IPS-18a (cell line): ENCODE measurements at regions not wholly inside any gene's neighbourhood (a gene's known extent, or its start where the extent isn't known, plus 50 kb on each side); places are given as distances from the start of the nearest gene placed in this dataset.

ENCODE experiments used
- H3K27ac ChIP-seq: one replicate; pipeline ENCODE4 v1.5.1; 2013; ENCODE audit warnings: low read length
- H3K27me3 ChIP-seq: one replicate; pipeline ENCODE4 v1.6.1; 2013; ENCODE audit warnings: mild to moderate bottlenecking, low read length; ENCODE audit not compliant: control insufficient read depth, insufficient read depth
- H3K36me3 ChIP-seq: one replicate; pipeline ENCODE4 v1.6.1; 2013; ENCODE audit warnings: low read depth, low read length; ENCODE audit not compliant: control insufficient read depth
- H3K4me1 ChIP-seq: one replicate; pipeline ENCODE4 v1.6.1; 2013; ENCODE audit warnings: low read depth, low read length; ENCODE audit not compliant: control insufficient read depth
- H3K4me3 ChIP-seq: one replicate; pipeline ENCODE4 v1.5.1; 2013; ENCODE audit warnings: low read length
- H3K9ac ChIP-seq: one replicate; pipeline ENCODE4 v1.6.1; 2013; ENCODE audit warnings: mild to moderate bottlenecking, low read length, moderate library complexity
- H3K9me3 ChIP-seq: one replicate; pipeline ENCODE4 v1.6.1; 2013; ENCODE audit warnings: low read depth, low read length; ENCODE audit not compliant: control insufficient read depth

DNA sequence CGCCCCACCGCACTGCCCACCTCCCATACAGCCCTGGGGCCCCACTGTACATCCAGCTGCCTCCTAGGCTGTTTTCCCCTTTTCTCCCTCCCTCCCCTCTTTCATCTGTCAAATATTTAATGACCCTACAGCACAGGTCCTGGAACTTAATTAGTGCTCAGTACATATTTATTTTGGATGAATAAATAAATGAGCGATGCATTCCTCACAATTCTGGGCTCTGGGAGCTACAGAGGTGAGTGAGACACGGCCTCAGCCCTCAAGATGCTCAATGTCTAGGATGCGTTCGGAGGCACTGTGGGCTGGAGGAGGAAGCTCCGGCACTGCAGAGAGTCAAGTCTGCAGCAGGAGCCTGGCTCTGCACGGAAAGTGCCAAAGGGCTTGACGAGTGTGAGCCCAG, 175.0 kb downstream of the FAM43A start:
- no peaks in the 10 kb centered on the region for H3K36me3 ChIP-seq
- no peaks in the 10 kb centered on the region for H3K4me1 ChIP-seq
- no peaks in the 10 kb centered on the region for H3K27me3 ChIP-seq

GRCh38 chr3:194861375-194861774, 175.7 kb downstream of the FAM43A start:
- Histone ChIP-seq H3K27ac (no peak overlapping the region), H3K36me3 (no peaks in the 10 kb centered on the region), H3K4me1 (no peaks in the 10 kb centered on the region), H3K27me3 (no peaks in the 10 kb centered on the region), H3K4me3 (no peak overlapping the region), H3K9ac (no peak overlapping the region), H3K9me3 (no peaks in the 10 kb centered on the region)

More for the DNA sequence above, 175.0 kb downstream of the FAM43A start:
- Histone ChIP-seq H3K9me3 (no peaks in the 10 kb centered on the region), H3K27ac (no peak overlapping the region), H3K9ac (no peak overlapping the region), H3K4me3 (no peak overlapping the region)

GRCh38 chr3:194865061-194865460, 179.4 kb downstream of the FAM43A start:
- no peaks in the 10 kb centered on the region for H3K9me3 ChIP-seq
- no peaks in the 10 kb centered on the region for H3K27me3 ChIP-seq
- H3K9ac ChIP-seq = no peak overlapping the region
- H3K4me1 ChIP-seq = no peaks in the 10 kb centered on the region
- H3K4me3 ChIP-seq = no peak overlapping the region
- H3K36me3 ChIP-seq = no peaks in the 10 kb centered on the region
- H3K27ac ChIP-seq = no peak overlapping the region

- no peaks in the 10 kb centered on the region for H3K27me3 ChIP-seq
- no peaks in the 10 kb centered on the region for H3K36me3 ChIP-seq
- no peak overlapping the region for H3K4me3 ChIP-seq
- no peaks in the 10 kb centered on the region for H3K4me1 ChIP-seq
- H3K27ac ChIP-seq = no peak overlapping the region
- H3K9ac ChIP-seq = no peak overlapping the region
- no peaks in the 10 kb centered on the region for H3K9me3 ChIP-seq
Observed at GRCh38 chr3:194865615-194866014, 179.9 kb downstream of the FAM43A start.

GRCh38 chr3:194866236-194866635, 180.6 kb downstream of the FAM43A start:
- H3K4me1 ChIP-seq = peaks cover 3% of the 10 kb centered on the region
- no peak overlapping the region for H3K4me3 ChIP-seq
- no peak overlapping the region for H3K27ac ChIP-seq

GRCh38 chr3:194867270-194867983, 181.7 kb downstream of the FAM43A start:
- H3K27ac ChIP-seq = no peak overlapping the region
- no peak overlapping the region for H3K9ac ChIP-seq
- peaks cover 14% of the 10 kb centered on the region for H3K4me1 ChIP-seq
- no peaks in the 10 kb centered on the region for H3K27me3 ChIP-seq
- H3K4me3 ChIP-seq = no peak overlapping the region
- H3K9me3 ChIP-seq = no peaks in the 10 kb centered on the region
- no peaks in the 10 kb centered on the region for H3K36me3 ChIP-seq

More at GRCh38 chr3:194866236-194866635, 180.6 kb downstream of the FAM43A start:
- H3K27me3 ChIP-seq = no peaks in the 10 kb centered on the region
- H3K36me3 ChIP-seq = no peaks in the 10 kb centered on the region
- no peak overlapping the region for H3K9ac ChIP-seq
- no peaks in the 10 kb centered on the region for H3K9me3 ChIP-seq

GRCh38 chr3:194868831-194869230, 183.1 kb downstream of the FAM43A start:
- Histone ChIP-seq H3K9ac (no peak overlapping the region), H3K27ac (no peak overlapping the region), H3K4me1 (peaks cover 21% of the 10 kb centered on the region), H3K27me3 (no peaks in the 10 kb centered on the region), H3K4me3 (no peak overlapping the region), H3K9me3 (no peaks in the 10 kb centered on the region), H3K36me3 (no peaks in the 10 kb centered on the region)

- Histone ChIP-seq H3K27me3 (no peaks in the 10 kb centered on the region), H3K9me3 (no peaks in the 10 kb centered on the region), H3K4me3 (no peak overlapping the region), H3K27ac (no peak overlapping the region), H3K36me3 (no peaks in the 10 kb centered on the region), H3K4me1 (peaks cover 21% of the 10 kb centered on the region), H3K9ac (no peak overlapping the region)
Observed at GRCh38 chr3:194869482-194870169, 183.9 kb downstream of the FAM43A start.

DNA sequence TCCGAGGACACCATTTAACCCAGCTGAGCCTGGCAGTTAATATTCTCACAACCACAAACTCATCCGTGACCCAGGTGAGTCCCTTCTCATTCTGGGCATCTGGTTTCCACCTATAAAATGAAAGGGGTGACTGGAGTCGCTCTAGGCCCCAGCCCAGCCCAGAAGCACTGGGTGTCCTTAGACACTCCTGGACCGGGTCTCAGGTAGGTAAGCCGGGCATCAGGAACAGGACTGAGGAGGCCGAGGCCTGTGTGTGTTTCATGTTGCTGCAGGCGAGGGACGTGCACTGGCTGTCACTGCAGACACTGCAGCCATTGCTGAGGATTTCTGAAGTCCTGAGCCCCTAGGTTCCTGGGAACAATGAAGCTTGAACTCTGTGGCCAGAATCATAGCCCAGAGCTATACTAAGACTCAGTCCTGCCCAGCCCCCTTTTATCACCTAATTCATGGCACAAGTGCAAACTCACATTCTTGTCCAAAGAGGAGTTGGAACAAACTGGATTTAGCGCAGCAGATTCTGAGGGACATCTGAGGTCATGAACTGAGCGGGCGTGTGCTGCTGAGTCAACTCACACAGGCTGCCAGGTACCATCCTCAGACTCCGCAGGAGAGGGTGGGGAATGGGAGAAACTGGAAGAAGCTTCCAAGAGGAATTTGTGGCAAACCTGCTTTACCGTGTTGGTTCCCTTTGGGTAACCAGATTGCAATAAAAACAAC, 184.9 kb downstream of the FAM43A start:
- Histone ChIP-seq H3K27me3 (no peaks in the 10 kb centered on the region), H3K4me1 (peaks cover 21% of the 10 kb centered on the region), H3K27ac (no peak overlapping the region), H3K9ac (no peak overlapping the region), H3K36me3 (no peaks in the 10 kb centered on the region), H3K4me3 (no peak overlapping the region), H3K9me3 (no peaks in the 10 kb centered on the region)

DNA sequence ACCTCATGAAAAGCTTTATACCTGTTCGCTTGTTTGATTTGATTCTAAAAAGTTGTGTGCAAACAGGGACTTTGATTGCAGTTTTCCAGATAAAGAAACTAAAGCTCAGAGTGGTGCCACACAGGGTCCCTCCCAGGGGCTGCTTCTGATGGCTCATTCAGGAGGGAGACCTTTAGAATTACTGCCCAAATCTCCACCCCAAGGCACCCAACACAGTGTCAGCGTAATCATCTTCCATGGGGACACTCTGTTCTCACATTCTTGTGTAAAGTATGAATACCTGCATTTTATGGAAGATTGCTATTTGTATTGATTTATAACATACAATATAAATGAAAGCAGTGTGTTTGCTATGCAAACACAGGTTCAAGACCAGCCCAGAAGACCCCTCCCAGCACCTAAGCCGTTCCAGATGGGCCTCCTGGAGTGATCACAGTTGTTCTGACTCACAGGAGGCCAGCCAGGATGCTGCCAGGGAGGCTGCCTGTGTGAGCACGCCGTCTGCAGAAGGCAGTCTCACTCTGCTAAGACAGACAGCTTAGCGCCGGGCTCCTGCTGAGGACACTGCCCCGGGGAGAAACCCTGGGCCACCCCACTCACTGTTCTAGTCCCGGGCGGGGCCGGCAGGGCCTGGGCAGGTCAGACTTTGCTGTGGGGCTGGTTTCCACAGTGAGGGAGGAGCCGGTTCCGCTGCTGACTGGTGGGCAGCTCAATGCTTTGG, 185.6 kb downstream of the FAM43A start:
- no peaks in the 10 kb centered on the region for H3K9me3 ChIP-seq
- H3K36me3 ChIP-seq = no peaks in the 10 kb centered on the region
- no peak overlapping the region for H3K4me3 ChIP-seq
- no peaks in the 10 kb centered on the region for H3K27me3 ChIP-seq
- no peak overlapping the region for H3K9ac ChIP-seq
- peaks cover 21% of the 10 kb centered on the region for H3K4me1 ChIP-seq
- H3K27ac ChIP-seq = no peak overlapping the region
